ENCODE measurements at regions not wholly inside any gene's neighbourhood (a gene's known extent, or its start where the extent isn't known, plus 50 kb on each side); places are given as distances from the start of the nearest gene placed in this dataset.

DNA sequence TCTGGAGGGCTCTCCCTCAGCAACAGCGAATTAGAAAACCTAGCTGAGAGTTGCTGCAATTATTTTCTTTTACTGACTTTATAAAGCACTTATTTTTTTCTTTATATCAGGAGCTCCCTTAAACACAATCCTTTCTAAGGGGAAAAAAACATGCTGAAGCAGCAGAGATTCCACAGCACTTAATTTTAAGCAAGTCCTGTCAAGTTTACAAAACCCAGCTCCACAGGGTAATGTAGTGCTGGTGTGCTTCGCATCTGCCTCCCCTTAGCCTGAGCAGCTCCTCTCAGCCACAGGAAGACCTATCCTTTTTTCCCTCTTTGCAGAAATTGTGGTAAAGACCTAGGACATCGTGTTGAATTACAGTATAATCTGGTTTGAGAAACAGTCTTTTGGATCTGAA, 208.1 kb upstream of the SYNDIG1 start:
- no peak for DNase-seq (ENCODE audit: low read depth)

DNA sequence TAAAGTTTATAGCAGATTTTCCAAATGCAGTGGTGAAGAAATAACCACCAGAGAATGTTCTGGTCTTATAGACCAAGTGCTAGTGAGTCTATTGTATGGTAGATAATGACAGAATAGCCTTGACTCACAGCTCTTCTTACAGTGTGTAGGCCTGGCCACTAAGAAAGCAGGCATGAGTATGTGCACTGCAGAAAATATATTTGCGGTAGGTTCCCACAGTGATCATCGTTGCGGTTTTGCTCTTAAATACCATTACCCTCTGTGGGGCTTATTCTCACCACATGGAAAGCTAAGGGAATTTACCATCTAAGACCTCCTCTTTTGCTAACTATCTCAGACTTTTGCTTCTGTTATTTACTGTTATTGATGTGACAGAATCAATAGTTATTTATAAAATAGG, 212.3 kb upstream of the SYNDIG1 start:
- DNase-seq (ENCODE audit: low read depth), result peak; percentile 1

DNA sequence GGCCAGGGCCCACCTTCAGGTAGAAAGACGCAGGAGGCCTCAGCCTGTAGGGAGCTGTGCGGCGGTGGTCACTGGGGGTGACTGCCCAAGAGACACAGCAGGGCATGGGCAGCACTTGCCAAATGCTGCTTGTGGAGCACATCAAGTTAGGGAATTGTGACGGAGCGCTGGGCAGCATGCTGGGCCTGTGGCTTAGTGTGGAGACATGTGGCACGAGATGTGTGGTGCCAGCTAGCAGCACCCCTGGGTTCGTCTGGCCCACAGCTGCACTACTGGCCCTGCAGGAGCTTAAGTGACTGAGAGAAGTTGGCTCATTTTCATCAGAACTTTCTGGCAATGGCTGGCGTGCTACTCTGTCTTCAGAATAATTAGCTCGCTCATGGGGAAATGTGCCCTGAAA, 213.1 kb upstream of the SYNDIG1 start:
- no peak for DNase-seq (ENCODE audit: low read depth)

GRCh38 chr20:24254480-24254879, 214.9 kb upstream of the SYNDIG1 start:
- DNase-seq (ENCODE audit: low read depth), result no peak

DNA sequence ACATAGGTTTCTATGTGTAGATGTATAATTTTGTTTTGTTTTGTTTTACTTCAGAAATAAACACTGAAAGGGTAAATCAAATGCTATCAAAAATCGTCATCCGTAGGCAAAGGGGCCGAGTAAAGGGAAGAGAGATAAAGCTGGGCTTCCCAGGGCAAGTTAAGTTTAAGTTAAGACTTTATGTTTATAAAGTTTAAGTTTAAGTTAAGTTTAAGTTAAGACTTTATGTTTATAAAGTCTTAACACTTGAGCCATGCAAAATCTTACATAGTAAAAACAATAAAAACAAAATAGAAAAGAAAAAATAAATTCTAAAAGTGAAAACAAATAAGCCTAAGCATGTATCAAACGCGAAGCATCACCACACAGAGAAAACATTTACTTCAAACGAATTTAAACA, 216.1 kb upstream of the SYNDIG1 start:
- DNase-seq (ENCODE audit: low read depth), result no peak

DNA sequence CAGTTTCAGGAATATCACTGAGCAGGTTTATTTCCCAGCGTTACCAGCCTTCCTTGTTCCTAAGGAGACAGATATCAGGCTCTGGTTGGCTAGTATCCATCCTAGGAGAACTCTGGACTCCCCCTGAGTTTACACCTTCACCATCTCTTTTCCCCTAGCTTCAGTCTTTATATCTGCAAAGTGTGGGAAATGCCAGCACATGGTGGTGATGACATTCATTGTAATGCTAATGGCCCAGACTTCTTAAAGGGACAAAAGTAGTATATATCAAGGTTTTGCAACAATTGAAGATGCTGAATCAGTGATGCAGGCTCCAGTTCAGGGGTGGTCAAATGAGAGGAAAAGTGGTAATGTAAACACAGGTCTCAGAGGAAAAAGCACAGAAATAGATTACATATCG, 224.3 kb upstream of the SYNDIG1 start:
- no peak for DNase-seq (ENCODE audit: low read depth)

GRCh38 chr20:24242763-24243162, 226.7 kb upstream of the SYNDIG1 start:
- DNase-seq (ENCODE audit: low read depth), result no peak

DNA sequence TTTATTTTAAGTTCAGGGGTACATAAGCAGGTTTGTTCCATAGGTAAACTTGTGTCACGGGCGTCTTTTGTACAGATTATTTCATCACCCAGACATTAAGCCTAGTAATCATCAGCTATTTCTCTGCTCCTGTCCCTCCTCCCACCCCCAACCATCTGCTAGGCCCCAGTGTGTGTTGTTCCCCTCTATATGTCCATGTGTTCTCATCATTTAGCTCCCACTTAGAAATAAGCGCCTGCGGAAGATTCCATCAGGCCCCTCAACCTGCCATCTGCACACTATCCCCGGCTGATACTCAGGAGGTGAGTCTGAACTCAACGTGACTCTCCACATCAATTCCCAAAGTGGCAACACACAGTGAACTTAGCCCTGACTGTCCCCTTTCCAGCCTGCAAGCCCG, 228.0 kb upstream of the SYNDIG1 start:
- DNase-seq (ENCODE audit: low read depth), result no peak

DNA sequence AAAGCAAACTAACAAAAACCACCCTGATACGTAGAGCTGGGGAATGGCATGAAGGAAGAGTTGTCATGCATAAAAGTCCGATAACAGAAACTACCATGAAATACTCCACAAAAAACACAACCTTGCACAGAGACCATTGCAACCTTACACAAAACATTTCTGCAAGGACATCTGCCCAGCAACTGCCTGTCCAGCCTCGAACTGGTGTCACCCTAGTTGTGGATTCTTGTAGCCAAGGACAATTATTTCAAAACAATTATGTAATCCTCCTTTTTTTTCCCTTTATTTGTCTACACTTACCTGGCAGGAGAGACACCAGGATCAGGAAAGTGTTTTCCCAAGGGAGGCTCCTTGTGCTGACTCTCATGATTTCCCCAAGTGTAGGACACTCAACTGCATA, 232.5 kb upstream of the SYNDIG1 start:
- no peak for DNase-seq (ENCODE audit: low read depth)

GRCh38 chr20:24236201-24236600, 233.2 kb upstream of the SYNDIG1 start:
- no peak for DNase-seq (ENCODE audit: low read depth)

DNA sequence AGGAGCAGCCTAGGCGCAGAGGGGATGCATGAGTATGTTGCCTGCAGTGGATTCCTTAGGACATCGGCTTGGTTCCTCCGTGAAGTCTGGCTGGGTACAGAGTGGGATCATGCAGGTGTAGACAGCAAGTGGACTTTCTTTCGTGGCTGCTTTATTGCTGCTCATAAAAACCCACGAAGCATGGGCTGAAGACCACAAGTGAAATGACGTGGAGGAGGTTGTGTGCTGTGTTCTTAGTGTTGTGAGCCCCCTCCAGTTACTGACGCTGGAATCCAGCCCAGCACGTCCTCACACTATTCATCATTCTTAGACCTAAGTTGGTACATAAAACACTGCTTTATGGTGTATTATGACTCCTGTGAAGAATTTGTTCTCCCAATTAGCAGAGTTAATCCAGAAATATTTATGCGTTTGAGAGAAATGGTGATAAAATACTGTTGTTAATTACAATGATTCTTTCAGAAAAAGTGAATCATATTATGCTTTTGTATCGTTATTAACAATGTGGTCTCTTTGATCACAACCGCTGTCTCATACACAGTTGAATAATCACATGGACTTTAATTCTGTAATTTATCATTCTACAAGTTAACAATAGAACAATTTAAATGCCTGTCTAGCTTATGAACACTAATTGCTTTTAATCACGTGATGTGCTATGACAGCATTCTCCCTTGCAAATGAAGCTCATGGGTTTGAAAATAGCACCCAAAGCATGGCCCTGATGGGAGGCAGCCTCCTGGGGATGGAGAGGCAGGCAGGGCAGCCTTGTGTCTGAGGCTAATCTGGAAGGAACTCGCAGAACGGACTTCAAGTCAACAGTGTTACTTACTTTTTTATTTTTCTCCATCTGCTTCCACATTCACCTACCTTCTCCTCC, 233.9 kb upstream of the SYNDIG1 start:
- DNase-seq (ENCODE audit: low read depth), result no peak

- DNase-seq (ENCODE audit: low read depth), result no peak
Measured at GRCh38 chr20:24227600-24227999, 239.0 kb upstream of the GGTLC1 start.

DNA sequence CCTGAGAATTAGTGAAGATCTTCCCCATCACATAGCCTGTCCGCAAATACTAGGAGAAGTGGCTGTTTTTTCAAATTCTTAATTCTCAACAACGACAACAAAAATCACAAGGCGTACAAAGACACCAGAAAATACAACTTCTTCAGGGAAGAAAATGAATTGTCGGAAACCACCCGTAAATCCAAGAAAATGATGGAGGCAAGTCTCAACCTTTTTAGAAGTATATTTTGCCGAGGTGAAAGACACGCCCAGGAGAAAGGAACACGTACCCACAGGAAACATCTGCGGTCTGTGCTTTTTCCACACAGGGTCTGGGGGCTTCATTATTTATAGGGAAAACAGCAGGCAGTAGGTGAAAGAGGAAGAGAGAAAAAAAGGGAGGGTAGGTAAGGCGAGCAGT, 223.9 kb upstream of the GGTLC1 start:
- no peak for DNase-seq (ENCODE audit: low read depth)

- no peak for DNase-seq (ENCODE audit: low read depth)
Measured at GRCh38 chr20:24211972-24212371, 223.4 kb upstream of the GGTLC1 start.

GRCh38 chr20:24210356-24210755, 221.8 kb upstream of the GGTLC1 start:
- no peak for DNase-seq (ENCODE audit: low read depth)

- DNase-seq (ENCODE audit: low read depth), result no peak
Measured at GRCh38 chr20:24208652-24209051, 220.1 kb upstream of the GGTLC1 start.

DNA sequence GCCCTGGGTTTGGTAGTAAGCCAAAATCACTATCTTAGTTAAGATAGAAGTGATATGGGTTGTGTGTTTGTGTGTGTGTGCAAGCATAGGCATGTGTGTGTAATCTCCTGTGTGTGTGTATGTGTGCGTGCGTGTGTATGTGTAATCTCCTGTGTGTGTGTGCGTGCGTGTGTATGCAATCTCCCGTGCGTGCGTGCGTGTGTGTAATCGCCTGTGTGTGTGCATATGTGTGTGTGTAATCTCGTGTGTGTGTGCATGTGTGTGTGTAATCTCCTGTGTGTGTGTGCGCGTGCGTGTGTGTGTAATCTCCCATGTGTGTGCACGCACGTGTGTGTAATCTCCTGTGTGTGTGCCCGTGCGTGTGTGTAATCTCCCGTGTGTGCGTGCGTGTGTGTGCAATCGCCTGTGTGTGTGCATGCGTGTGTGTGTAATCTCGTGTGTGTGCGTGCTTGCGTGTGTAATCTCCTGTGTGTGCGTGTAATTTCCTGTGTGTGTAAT, 219.3 kb upstream of the GGTLC1 start:
- no peak for DNase-seq (ENCODE audit: low read depth)

- no peak for DNase-seq (ENCODE audit: low read depth)
Measured at GRCh38 chr20:24206995-24207394, 218.4 kb upstream of the GGTLC1 start.

DNA sequence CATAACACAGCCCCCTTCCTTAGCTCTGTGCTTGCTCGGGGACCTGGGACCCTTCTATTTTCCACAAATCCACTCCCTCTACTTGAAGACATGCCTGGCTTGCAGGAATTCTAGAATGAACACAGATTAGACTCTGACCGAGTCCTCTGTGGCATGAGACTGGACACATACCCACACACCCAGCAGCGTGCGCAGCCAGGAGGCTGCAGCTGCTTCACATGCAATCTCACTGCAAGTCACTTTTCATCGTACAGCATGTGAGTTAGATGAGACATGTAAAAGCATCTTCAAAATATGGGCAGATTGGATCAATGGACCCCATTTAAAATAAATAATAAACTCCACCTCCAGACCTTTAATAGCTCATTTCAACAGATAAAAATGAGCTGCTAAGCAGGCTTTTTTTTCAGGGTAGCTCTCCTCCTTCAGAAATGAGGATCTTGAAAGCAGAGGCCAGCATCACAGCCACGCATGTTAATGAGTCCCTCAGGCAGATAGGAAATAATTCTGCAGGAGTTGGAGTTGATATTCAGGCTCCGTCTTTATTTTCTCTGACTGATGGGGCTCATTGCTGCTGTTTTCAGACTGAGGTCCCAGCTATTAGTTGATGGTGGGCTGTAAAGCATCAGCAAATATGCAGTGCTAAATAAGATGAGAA, 215.1 kb upstream of the GGTLC1 start:
- DNase-seq (ENCODE audit: low read depth), result no peak

GRCh38 chr20:24199501-24199900, 210.9 kb upstream of the GGTLC1 start:
- no peak for DNase-seq (ENCODE audit: low read depth)

GRCh38 chr20:24194143-24194542, 205.6 kb upstream of the GGTLC1 start:
- no peak for DNase-seq (ENCODE audit: low read depth)

GRCh38 chr20:24190905-24191304, 202.3 kb upstream of the GGTLC1 start:
- no peak for DNase-seq (ENCODE audit: low read depth)

- no peak for DNase-seq (ENCODE audit: low read depth)
Measured at GRCh38 chr20:24185791-24186190, 197.2 kb upstream of the GGTLC1 start.

Data from Daoy (cell line).